Type B pancreatic cell (in vitro differentiated cells): ENCODE measurements at regions not wholly inside any gene's neighbourhood (a gene's known extent, or its start where the extent isn't known, plus 50 kb on each side); places are given as distances from the start of the nearest gene placed in this dataset.

ENCODE experiments used
- DNase-seq: peaks from one replicate; pipeline ENCODE4 v3.0.0; 2021; ENCODE audit warnings: mixed read lengths; ENCODE audit not compliant: unreplicated experiment; ENCODE audit errors: extremely low spot score
- H3K27ac Mint-ChIP-seq: 2 replicates; pipeline ENCODE4 v1.8.0; 2021; ENCODE audit warnings: mild to moderate bottlenecking, mixed read lengths
- H3K27me3 Mint-ChIP-seq: 2 replicates; pipeline ENCODE4 v1.8.0; 2021; ENCODE audit warnings: mixed read lengths
- H3K36me3 Mint-ChIP-seq: 2 replicates; pipeline ENCODE4 v1.8.0; 2021; ENCODE audit warnings: mixed read lengths
- H3K4me1 Mint-ChIP-seq: one replicate; pipeline ENCODE4 v1.8.0; 2021; ENCODE audit warnings: mixed read lengths; ENCODE audit not compliant: unreplicated experiment
- H3K4me3 Mint-ChIP-seq: 2 replicates; pipeline ENCODE4 v1.8.0; 2021; ENCODE audit warnings: mild to moderate bottlenecking, mixed read lengths
- H3K9me3 Mint-ChIP-seq: 2 replicates; pipeline ENCODE4 v1.8.0; 2021; ENCODE audit warnings: mixed read lengths
- CTCF ChIP-seq: fragments of 200-600 bp; sonication (generic); conservative IDR thresholded peaks from 2 replicates; pipeline ENCODE4 v1.5.0; 2021; ENCODE audit warnings: antibody characterized with exemption, mild to moderate bottlenecking

- Mint-ChIP-seq H3K4me1 (peaks cover 9% of the 10 kb centered on the region), H3K9me3 (peaks cover 5% of the 10 kb centered on the region), H3K4me3 (no peak overlapping the region), H3K27ac (no peak overlapping the region), H3K36me3 (no peaks in the 10 kb centered on the region), H3K27me3 (peaks cover 3% of the 10 kb centered on the region)
- no peak for TF ChIP-seq CTCF
- no peak for DNase-seq
Measured at GRCh38 chr20:11091511-11091910, 417.7 kb upstream of the JAG1 start.

GRCh38 chr20:11092151-11092550 lies 418.4 kb upstream of the JAG1 start:
- TF ChIP-seq CTCF = no peak
- H3K4me3 Mint-ChIP-seq = no peak overlapping the region
- H3K27me3 Mint-ChIP-seq = peaks cover 3% of the 10 kb centered on the region
- no peak for DNase-seq
- H3K4me1 Mint-ChIP-seq = peaks cover 9% of the 10 kb centered on the region
- no peaks in the 10 kb centered on the region for H3K36me3 Mint-ChIP-seq
- peaks cover 5% of the 10 kb centered on the region for H3K9me3 Mint-ChIP-seq
- H3K27ac Mint-ChIP-seq = no peak overlapping the region

GRCh38 chr20:11094196-11094595 lies 420.4 kb upstream of the JAG1 start:
- no peaks in the 10 kb centered on the region for H3K36me3 Mint-ChIP-seq
- peaks cover 3% of the 10 kb centered on the region for H3K27me3 Mint-ChIP-seq
- DNase-seq = no peak
- no peak for TF ChIP-seq CTCF
- H3K4me3 Mint-ChIP-seq = no peak overlapping the region
- peaks cover 9% of the 10 kb centered on the region for H3K4me1 Mint-ChIP-seq
- H3K27ac Mint-ChIP-seq = no peak overlapping the region
- H3K9me3 Mint-ChIP-seq = no peaks in the 10 kb centered on the region

GRCh38 chr20:11094711-11095110 lies 420.9 kb upstream of the JAG1 start:
- no peaks in the 10 kb centered on the region for H3K9me3 Mint-ChIP-seq
- H3K27me3 Mint-ChIP-seq = peaks cover 3% of the 10 kb centered on the region
- no peak for TF ChIP-seq CTCF
- H3K36me3 Mint-ChIP-seq = no peaks in the 10 kb centered on the region
- H3K4me1 Mint-ChIP-seq = peaks cover 9% of the 10 kb centered on the region
- H3K4me3 Mint-ChIP-seq = no peak overlapping the region
- DNase-seq = no peak
- H3K27ac Mint-ChIP-seq = no peak overlapping the region

GRCh38 chr20:11098888-11099287 lies 425.1 kb upstream of the JAG1 start:
- H3K27ac Mint-ChIP-seq = no peak overlapping the region
- no peak overlapping the region for H3K4me3 Mint-ChIP-seq
- H3K9me3 Mint-ChIP-seq = no peaks in the 10 kb centered on the region
- no peaks in the 10 kb centered on the region for H3K36me3 Mint-ChIP-seq
- H3K4me1 Mint-ChIP-seq = no peaks in the 10 kb centered on the region
- no peak for DNase-seq
- no peak for TF ChIP-seq CTCF
- peaks cover 3% of the 10 kb centered on the region for H3K27me3 Mint-ChIP-seq

- TF ChIP-seq CTCF = no peak
- Mint-ChIP-seq H3K27me3 (peaks cover 3% of the 10 kb centered on the region), H3K4me1 (no peaks in the 10 kb centered on the region), H3K4me3 (no peak overlapping the region), H3K27ac (no peak overlapping the region), H3K9me3 (no peaks in the 10 kb centered on the region), H3K36me3 (no peaks in the 10 kb centered on the region)
- DNase-seq = no peak
Measured at GRCh38 chr20:11101243-11101642, 427.4 kb upstream of the JAG1 start.
